A549 (cell line): ENCODE measurements at regions not wholly inside any gene's neighbourhood (a gene's known extent, or its start where the extent isn't known, plus 50 kb on each side); places are given as distances from the start of the nearest gene placed in this dataset.

Experiments
- CTCF ChIP-seq: fragments of >200 bp; sonication (Bioruptor Twin); formaldehyde crosslinking; IDR thresholded peaks from 3 replicates; pipeline ENCODE4 v1.5.1; 2016
- E2F6 ChIP-seq: IDR thresholded peaks from 2 replicates; pipeline ENCODE4 v1.6.1; 2012; ENCODE audit warnings: low read depth, borderline replicate concordance
- EP300 ChIP-seq, 2 experiments: fragments of >200 bp; sonication (Bioruptor Twin); formaldehyde crosslinking; IDR thresholded peaks; 2 replicates in 1 of 2; 3 replicates in 1 of 2; pipeline ENCODE4 v1.6.1; 2016 to 2017
- JUNB ChIP-seq: fragments of >200 bp; sonication (Bioruptor Twin); formaldehyde crosslinking; IDR thresholded peaks from 2 replicates; pipeline ENCODE4 v1.6.1; 2016
- MAX ChIP-seq: IDR thresholded peaks from 2 replicates; pipeline ENCODE4 v1.6.1; 2012
- MYC ChIP-seq: IDR thresholded peaks from 2 replicates; pipeline ENCODE4 v1.6.1; 2012; ENCODE audit warnings: mild to moderate bottlenecking, inconsistent platforms, low read length, improper control_type of control experiment, borderline replicate concordance
- NFE2L2 ChIP-seq: fragments of 150-350 bp; conservative IDR thresholded peaks from 2 replicates; pipeline ENCODE4 v1.6.1; 2014; ENCODE audit warnings: low read length
- PHF8 ChIP-seq: fragments of 200-600 bp; sonication (generic); IDR thresholded peaks from 2 replicates; pipeline ENCODE4 v1.6.1; 2016; ENCODE audit warnings: low read depth, mild to moderate bottlenecking, antibody characterized with exemption, moderate library complexity, borderline replicate concordance
- POLR2A ChIP-seq: IDR thresholded peaks from 2 replicates; pipeline ENCODE4 v1.6.1; 2012; ENCODE audit warnings: mild to moderate bottlenecking, low read length
- RCOR1 ChIP-seq: fragments of 150-350 bp; IDR thresholded peaks from 2 replicates; pipeline ENCODE4 v1.6.1; 2014; ENCODE audit warnings: antibody characterized with exemption, low read length, low read depth

GRCh38 chr21:31802331-31802730, 70.4 kb upstream of the SCAF4 start:
- TF ChIP-seq RCOR1 (no peak), MYC (no peak), POLR2A (no peak), PHF8 (no peak), EP300 (IDR thresholded peaks at IDR 0.05) (no peak), E2F6 (no peak), JUNB (no peak), NFE2L2 (no peak), MAX (no peak), CTCF (no peak)
